Activated naive CD8-positive, alpha-beta T cell treated with anti-CD3 and anti-CD28 coated beads, Interleukin-2, amount 50 U/mL, for 24 hours (primary cell): ENCODE measurements at regions not wholly inside any gene's neighbourhood (a gene's known extent, or its start where the extent isn't known, plus 50 kb on each side); places are given as distances from the start of the nearest gene placed in this dataset.

Source experiments
- ATAC-seq: fragments of 150-1000 bp; cut with Tn5 transposase; one replicate; pipeline ENCODE4 v1.10.0; 2021
- DNase-seq: peaks from one replicate; pipeline ENCODE4 v3.0.0; 2021
- H3K27ac Mint-ChIP-seq: one replicate; pipeline ENCODE4 v1.8.0; 2021; ENCODE audit warnings: mild to moderate bottlenecking, mixed read lengths
- H3K27me3 Mint-ChIP-seq: one replicate; pipeline ENCODE4 v1.8.0; 2021; ENCODE audit warnings: mixed read lengths
- H3K36me3 Mint-ChIP-seq: one replicate; pipeline ENCODE4 v1.8.0; 2021; ENCODE audit warnings: low read depth, mixed read lengths
- H3K4me1 Mint-ChIP-seq: one replicate; pipeline ENCODE4 v1.8.0; 2021; ENCODE audit warnings: mixed read lengths
- H3K4me3 Mint-ChIP-seq: one replicate; pipeline ENCODE4 v1.8.0; 2021; ENCODE audit warnings: mild to moderate bottlenecking, moderate library complexity, mixed read lengths
- H3K9me3 Mint-ChIP-seq: one replicate; pipeline ENCODE4 v1.8.0; 2021; ENCODE audit warnings: mixed read lengths

GRCh38 chr16:25449802-25450201 is 192.2 kb upstream of the ZKSCAN2 start:
- Mint-ChIP-seq H3K9me3 (peaks cover 13% of the 10 kb centered on the region), H3K36me3 (no peaks in the 10 kb centered on the region), H3K4me3 (no peak overlapping the region), H3K27me3 (peaks cover 6% of the 10 kb centered on the region), H3K4me1 (no peaks in the 10 kb centered on the region), H3K27ac (no peak overlapping the region)
- ATAC-seq: no peak
- DNase-seq: no peak

- H3K27me3 Mint-ChIP-seq: peaks cover 22% of the 10 kb centered on the region
Observed at GRCh38 chr16:25443994-25444393, 186.3 kb upstream of the ZKSCAN2 start.

GRCh38 chr16:25434064-25434463 is 176.4 kb upstream of the ZKSCAN2 start:
- Mint-ChIP-seq H3K4me1 (no peaks in the 10 kb centered on the region), H3K9me3 (no peaks in the 10 kb centered on the region), H3K27ac (no peak overlapping the region), H3K4me3 (no peak overlapping the region), H3K36me3 (no peaks in the 10 kb centered on the region), H3K27me3 (peaks cover 6% of the 10 kb centered on the region)
- no peak for ATAC-seq
- DNase-seq: no peak

More at GRCh38 chr16:25443994-25444393, 186.3 kb upstream of the ZKSCAN2 start:
- ATAC-seq (no peak), DNase-seq (no peak)
- peaks cover 9% of the 10 kb centered on the region for H3K9me3 Mint-ChIP-seq
- no peak overlapping the region for H3K27ac Mint-ChIP-seq
- H3K4me1 Mint-ChIP-seq: no peaks in the 10 kb centered on the region
- no peak overlapping the region for H3K4me3 Mint-ChIP-seq
- H3K36me3 Mint-ChIP-seq: no peaks in the 10 kb centered on the region

GRCh38 chr16:25433388-25433787 is 175.7 kb upstream of the ZKSCAN2 start:
- H3K4me1 Mint-ChIP-seq: no peaks in the 10 kb centered on the region
- H3K27me3 Mint-ChIP-seq: peaks cover 4% of the 10 kb centered on the region
- H3K36me3 Mint-ChIP-seq: no peaks in the 10 kb centered on the region
- no peak overlapping the region for H3K4me3 Mint-ChIP-seq
- no peak overlapping the region for H3K27ac Mint-ChIP-seq
- no peak for ATAC-seq
- DNase-seq: no peak
- no peaks in the 10 kb centered on the region for H3K9me3 Mint-ChIP-seq

- no peaks in the 10 kb centered on the region for H3K36me3 Mint-ChIP-seq
- no peak overlapping the region for H3K27ac Mint-ChIP-seq
- ATAC-seq (no peak), DNase-seq (no peak)
- no peak overlapping the region for H3K4me3 Mint-ChIP-seq
- no peaks in the 10 kb centered on the region for H3K4me1 Mint-ChIP-seq
- no peaks in the 10 kb centered on the region for H3K27me3 Mint-ChIP-seq
- no peaks in the 10 kb centered on the region for H3K9me3 Mint-ChIP-seq
Observed at GRCh38 chr16:25431472-25431871, 173.8 kb upstream of the ZKSCAN2 start.

- H3K27ac Mint-ChIP-seq: no peak overlapping the region
- H3K4me1 Mint-ChIP-seq: no peaks in the 10 kb centered on the region
- DNase-seq (no peak), ATAC-seq (no peak)
- no peaks in the 10 kb centered on the region for H3K27me3 Mint-ChIP-seq
- H3K36me3 Mint-ChIP-seq: no peaks in the 10 kb centered on the region
- no peaks in the 10 kb centered on the region for H3K9me3 Mint-ChIP-seq
- H3K4me3 Mint-ChIP-seq: no peak overlapping the region
Observed at GRCh38 chr16:25426829-25427228, 169.2 kb upstream of the ZKSCAN2 start.

GRCh38 chr16:25419681-25420080 is 162.0 kb upstream of the ZKSCAN2 start:
- Mint-ChIP-seq H3K9me3 (no peaks in the 10 kb centered on the region), H3K4me1 (no peaks in the 10 kb centered on the region), H3K27ac (no peak overlapping the region), H3K27me3 (no peaks in the 10 kb centered on the region), H3K4me3 (no peak overlapping the region), H3K36me3 (no peaks in the 10 kb centered on the region)
- DNase-seq: no peak
- ATAC-seq: no peak

GRCh38 chr16:25419153-25419552 is 161.5 kb upstream of the ZKSCAN2 start:
- no peak overlapping the region for H3K4me3 Mint-ChIP-seq
- H3K36me3 Mint-ChIP-seq: no peaks in the 10 kb centered on the region
- H3K27me3 Mint-ChIP-seq: no peaks in the 10 kb centered on the region
- no peaks in the 10 kb centered on the region for H3K9me3 Mint-ChIP-seq
- ATAC-seq (no peak), DNase-seq (no peak)
- H3K4me1 Mint-ChIP-seq: no peaks in the 10 kb centered on the region
- H3K27ac Mint-ChIP-seq: no peak overlapping the region

GRCh38 chr16:25416002-25416401 is 158.4 kb upstream of the ZKSCAN2 start:
- no peak for DNase-seq
- no peaks in the 10 kb centered on the region for H3K27me3 Mint-ChIP-seq

GRCh38 chr16:25413975-25414374 is 156.3 kb upstream of the ZKSCAN2 start:
- Mint-ChIP-seq H3K36me3 (no peaks in the 10 kb centered on the region), H3K27ac (no peak overlapping the region), H3K27me3 (no peaks in the 10 kb centered on the region), H3K4me1 (no peaks in the 10 kb centered on the region), H3K4me3 (no peak overlapping the region), H3K9me3 (no peaks in the 10 kb centered on the region)
- no peak for DNase-seq
- no peak for ATAC-seq

More at GRCh38 chr16:25416002-25416401, 158.4 kb upstream of the ZKSCAN2 start:
- Mint-ChIP-seq H3K27ac (no peak overlapping the region), H3K4me3 (no peak overlapping the region), H3K36me3 (no peaks in the 10 kb centered on the region), H3K9me3 (no peaks in the 10 kb centered on the region), H3K4me1 (no peaks in the 10 kb centered on the region)
- no peak for ATAC-seq

GRCh38 chr16:25413133-25413532 is 155.5 kb upstream of the ZKSCAN2 start:
- ATAC-seq: no peak
- no peaks in the 10 kb centered on the region for H3K4me1 Mint-ChIP-seq
- no peaks in the 10 kb centered on the region for H3K9me3 Mint-ChIP-seq

GRCh38 chr16:25411396-25412081 is 153.9 kb upstream of the ZKSCAN2 start:
- Mint-ChIP-seq H3K9me3 (no peaks in the 10 kb centered on the region), H3K27ac (no peak overlapping the region), H3K27me3 (no peaks in the 10 kb centered on the region), H3K4me3 (no peak overlapping the region), H3K36me3 (no peaks in the 10 kb centered on the region), H3K4me1 (no peaks in the 10 kb centered on the region)
- DNase-seq (no peak), ATAC-seq (no peak)

More at GRCh38 chr16:25413133-25413532, 155.5 kb upstream of the ZKSCAN2 start:
- Mint-ChIP-seq H3K36me3 (no peaks in the 10 kb centered on the region), H3K4me3 (no peak overlapping the region), H3K27me3 (no peaks in the 10 kb centered on the region), H3K27ac (no peak overlapping the region)
- DNase-seq: no peak

- ATAC-seq: no peak
- H3K4me1 Mint-ChIP-seq: no peaks in the 10 kb centered on the region
Observed at GRCh38 chr16:25403852-25404251, 146.2 kb upstream of the ZKSCAN2 start.

GRCh38 chr16:25395528-25395927 is 137.9 kb upstream of the ZKSCAN2 start:
- Mint-ChIP-seq H3K36me3 (no peaks in the 10 kb centered on the region), H3K4me1 (no peaks in the 10 kb centered on the region), H3K9me3 (peaks cover 24% of the 10 kb centered on the region), H3K27ac (no peak overlapping the region), H3K27me3 (peaks cover 6% of the 10 kb centered on the region), H3K4me3 (no peak overlapping the region)
- DNase-seq (no peak), ATAC-seq (no peak)

More at GRCh38 chr16:25403852-25404251, 146.2 kb upstream of the ZKSCAN2 start:
- no peak for DNase-seq
- H3K36me3 Mint-ChIP-seq: no peaks in the 10 kb centered on the region
- H3K27ac Mint-ChIP-seq: no peak overlapping the region
- H3K9me3 Mint-ChIP-seq: peaks cover 7% of the 10 kb centered on the region
- no peak overlapping the region for H3K4me3 Mint-ChIP-seq
- H3K27me3 Mint-ChIP-seq: peaks cover 5% of the 10 kb centered on the region

GRCh38 chr16:25390761-25391160 is 133.1 kb upstream of the ZKSCAN2 start:
- Mint-ChIP-seq H3K36me3 (no peaks in the 10 kb centered on the region), H3K27ac (no peak overlapping the region), H3K27me3 (peaks cover 2% of the 10 kb centered on the region), H3K4me3 (no peak overlapping the region), H3K9me3 (peaks cover 8% of the 10 kb centered on the region), H3K4me1 (no peaks in the 10 kb centered on the region)
- DNase-seq (no peak), ATAC-seq (no peak)

GRCh38 chr16:25374556-25374955 is 116.9 kb upstream of the ZKSCAN2 start:
- Mint-ChIP-seq H3K9me3 (no peaks in the 10 kb centered on the region), H3K27me3 (peaks cover 2% of the 10 kb centered on the region), H3K36me3 (no peaks in the 10 kb centered on the region), H3K4me3 (no peak overlapping the region), H3K4me1 (no peaks in the 10 kb centered on the region), H3K27ac (no peak overlapping the region)
- no peak for DNase-seq
- ATAC-seq: no peak
